22Rv1 (cell line): ENCODE measurements at regions not wholly inside any gene's neighbourhood (a gene's known extent, or its start where the extent isn't known, plus 50 kb on each side); places are given as distances from the start of the nearest gene placed in this dataset.

ENCODE experiments used
- CTCF ChIP-seq: fragments of 450-650 bp; IDR thresholded peaks from 2 replicates; pipeline ENCODE4 v1.5.1; 2017; ENCODE audit warnings: mild to moderate bottlenecking
- ZFX ChIP-seq: fragments of 450-650 bp; IDR thresholded peaks from 2 replicates; pipeline ENCODE4 v1.6.1; 2017; ENCODE audit warnings: antibody characterized with exemption, borderline replicate concordance

DNA sequence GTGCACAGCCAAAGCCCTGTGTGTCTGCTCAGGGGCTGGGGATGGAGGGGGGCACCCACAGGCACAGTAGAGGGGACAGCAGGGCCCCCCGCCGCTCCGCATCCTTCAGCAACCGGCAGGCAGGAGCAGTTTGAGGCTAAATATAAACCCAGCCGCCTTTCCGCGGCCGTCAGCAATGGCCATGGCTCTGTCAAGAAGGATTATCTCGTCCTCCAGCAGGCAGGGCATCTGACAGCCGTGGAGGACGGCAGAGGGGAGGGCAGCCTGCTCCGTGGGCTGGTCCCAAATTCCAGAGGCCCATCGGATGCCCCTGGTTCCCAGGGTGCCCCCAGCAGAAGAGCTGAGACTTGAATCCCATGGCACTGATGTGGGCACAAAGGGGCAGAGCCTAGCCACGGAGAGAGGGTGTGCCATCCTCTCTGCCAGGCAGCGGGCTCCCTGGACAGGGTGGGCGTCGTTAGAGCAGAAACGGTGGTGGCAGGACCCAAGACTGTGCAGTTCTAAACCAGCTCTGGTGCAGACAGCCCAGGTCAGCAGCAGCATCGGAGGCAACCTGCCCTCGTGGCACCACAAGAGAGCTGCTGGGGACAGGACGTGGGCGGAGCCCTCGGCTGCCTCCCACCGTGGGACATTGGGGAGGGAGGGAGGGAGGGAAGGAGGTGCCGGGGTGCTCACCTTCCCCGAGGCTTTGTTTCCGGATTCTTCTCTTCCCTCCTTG is 198.8 kb upstream of the CIBAR2 start:
- TF ChIP-seq CTCF (no peak), ZFX (no peak)
